ENCODE measurements at regions not wholly inside any gene's neighbourhood (a gene's known extent, or its start where the extent isn't known, plus 50 kb on each side); places are given as distances from the start of the nearest gene placed in this dataset.

DNA sequence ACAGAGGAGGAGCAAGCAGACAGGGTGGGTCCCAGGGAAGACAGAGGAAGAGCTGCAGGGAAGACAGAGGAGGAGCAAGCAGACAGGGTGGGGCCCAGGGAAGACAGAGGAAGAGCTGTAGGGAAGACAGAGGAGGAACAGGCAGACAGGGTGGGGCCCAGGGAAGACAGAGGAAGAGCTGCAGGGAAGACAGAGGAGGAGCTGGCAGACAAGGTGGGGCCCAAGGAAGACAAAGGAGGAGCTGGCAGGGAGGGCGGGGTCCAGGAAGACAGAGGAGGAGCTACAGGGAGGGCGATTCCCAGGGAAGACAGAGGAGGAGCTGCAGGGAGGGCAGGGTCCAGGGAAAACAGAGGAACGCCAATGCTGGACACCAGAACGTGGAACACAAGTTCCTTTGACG is 66.5 kb downstream of the PLXNA1 start:
- DNase-seq, result no peak

DNA sequence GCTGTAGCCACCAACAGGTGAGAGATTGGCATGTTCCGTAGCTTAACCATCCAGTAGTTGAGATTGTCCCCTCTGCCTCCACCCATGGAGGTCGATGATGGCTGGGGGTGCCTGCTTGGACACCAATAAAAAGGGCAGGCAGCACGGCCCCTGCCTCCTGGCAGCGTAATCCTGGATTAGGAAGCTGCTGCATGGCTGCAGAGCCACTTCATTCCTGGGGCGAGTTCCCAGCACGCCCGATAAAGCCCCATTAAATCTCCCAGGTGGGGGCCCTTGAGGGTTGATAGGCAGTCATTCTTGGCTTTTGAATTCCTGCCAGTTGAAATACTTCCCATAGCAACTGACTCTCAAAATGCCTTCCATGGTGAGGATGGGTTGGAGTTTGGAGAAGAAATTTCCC is 67.8 kb downstream of the PLXNA1 start:
- no peak for DNase-seq

DNA sequence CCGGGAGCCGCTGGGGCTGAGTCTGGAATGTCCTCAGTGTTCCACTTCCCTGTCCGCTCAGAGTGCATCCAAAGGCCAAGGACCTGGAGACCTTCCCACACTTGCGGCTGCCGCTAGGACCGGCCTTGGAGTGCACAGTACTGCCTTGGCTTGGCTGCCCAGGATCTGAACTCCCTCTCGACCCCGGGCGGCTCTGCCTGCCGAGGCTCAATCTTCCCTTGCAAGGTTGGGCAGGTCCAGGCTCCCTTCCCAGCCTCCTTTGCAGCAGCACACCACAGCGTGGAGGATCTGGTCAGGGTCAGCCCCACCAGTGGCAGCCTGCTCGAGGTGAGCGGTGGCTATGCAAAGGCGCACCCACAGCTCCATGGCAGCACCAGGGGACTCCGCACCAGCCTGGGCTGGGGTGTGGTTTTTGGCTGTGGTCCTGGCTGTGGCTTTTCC is 69.2 kb downstream of the PLXNA1 start:
- no peak for DNase-seq

DNA sequence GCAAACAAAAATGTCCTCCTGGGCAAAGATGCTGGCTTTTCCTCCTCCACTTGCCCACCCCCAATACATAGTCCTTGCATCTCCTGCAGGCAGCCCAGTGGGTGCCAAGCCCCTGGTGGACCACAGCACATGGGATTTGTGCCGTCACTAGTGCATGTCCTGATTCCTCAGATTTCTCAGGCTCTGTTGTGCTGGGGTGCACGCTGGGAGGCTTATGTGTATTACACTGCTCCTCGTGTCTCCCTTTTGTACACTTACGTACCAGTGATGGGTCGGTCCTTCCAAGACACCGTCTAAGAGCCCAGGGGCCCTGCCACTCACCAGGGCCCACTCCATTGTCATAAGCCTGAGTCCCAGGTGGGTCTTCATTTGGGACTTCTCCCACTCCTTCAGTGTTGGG is 70.1 kb downstream of the PLXNA1 start:
- no peak for DNase-seq

DNA sequence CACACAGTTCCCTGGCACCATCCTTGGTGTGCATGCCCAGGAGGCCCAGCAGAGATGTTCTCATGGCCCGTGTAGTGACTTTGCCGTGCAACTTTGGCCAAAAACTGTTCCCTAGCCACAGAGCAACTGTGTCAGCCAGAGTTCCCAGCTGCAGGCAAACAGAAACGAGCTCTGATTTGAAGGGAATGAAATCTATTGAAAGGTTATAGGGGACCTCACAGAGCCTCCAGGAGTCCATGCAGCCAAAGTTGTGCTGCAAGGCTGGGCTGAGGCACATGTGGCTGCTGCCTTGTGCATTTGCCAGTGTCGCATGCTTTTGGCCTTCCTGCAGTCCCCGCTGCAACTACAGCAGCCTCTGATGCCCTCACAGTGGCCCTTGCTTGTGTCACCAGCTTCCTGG is 70.5 kb downstream of the PLXNA1 start:
- DNase-seq, result no peak

DNA sequence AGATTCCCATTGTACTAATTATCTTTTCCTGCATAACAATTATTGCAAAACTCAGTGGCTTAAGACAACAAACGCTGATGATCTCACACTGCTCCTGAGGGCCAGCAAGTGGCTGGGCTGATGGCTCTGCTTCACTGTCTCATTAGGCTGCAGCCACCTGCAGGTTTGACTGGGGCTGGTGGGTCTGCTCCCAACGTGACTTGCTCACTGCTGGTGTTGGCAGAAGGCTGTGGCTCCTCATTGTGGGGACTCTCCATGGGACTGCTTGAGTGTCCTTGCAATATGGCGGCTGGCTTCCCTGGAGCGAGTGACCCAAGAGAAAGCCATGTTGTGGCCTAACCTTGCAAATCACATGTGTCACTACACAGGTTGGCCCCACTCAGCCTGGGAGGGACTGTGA is 71.1 kb downstream of the PLXNA1 start:
- DNase-seq, result no peak

DNA sequence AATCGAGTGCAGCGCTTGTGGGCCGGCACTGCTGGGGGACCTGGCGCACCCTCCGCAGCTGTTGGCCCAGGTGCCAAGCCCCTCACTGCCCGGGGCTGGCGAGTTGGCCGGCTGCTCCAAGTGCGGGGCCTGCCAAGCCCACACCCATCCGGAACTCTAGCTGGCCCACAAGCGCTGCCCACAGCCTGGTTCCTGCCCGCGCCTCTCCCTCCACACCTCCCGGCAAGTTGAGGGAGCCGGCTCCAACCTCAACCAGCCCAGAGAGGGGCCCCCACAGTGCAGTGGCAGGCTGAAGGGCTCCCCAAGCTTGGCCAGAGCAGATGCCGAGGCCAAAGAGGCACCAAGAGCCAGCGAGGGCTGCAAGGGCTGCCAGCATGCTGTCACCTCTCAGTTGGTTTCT is 73.4 kb downstream of the PLXNA1 start:
- no peak for DNase-seq

DNA sequence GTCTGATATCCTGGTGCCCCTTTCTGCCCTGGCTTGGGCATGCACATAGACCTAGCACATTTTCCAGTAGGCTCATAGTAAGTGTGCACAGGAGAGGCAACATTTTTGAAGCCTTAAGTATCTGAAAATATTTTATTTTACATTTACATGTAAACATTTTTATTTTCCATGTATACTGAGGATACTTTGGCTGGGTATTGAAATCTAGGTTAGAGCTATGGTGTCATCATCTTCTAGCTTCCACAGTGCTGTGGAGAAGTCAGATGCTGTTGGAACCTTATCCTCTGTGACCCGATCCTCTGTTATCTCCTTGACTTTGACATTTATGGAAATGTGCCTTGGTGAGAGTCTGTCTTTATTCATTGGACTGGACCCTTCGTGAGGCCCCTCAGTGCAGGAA is 74.1 kb downstream of the PLXNA1 start:
- DNase-seq, result no peak

DNA sequence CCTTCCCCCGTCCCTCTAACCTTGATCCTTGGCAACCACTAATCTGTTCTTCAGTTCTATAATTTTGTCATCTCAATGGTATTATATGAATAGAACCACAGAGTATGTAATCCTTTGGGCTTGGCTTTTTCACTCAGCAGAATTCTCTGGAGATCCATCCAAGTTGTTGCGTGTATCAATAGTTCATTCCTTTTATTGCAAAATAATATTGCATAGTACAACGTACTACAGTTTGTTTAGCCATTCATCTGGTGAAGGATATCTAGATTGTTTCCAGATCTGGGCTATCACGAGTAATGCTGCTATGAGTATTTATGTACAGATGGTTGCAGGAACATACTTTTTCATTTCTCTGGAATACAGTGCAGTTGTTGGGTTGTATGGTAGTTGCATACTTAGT is 76.2 kb downstream of the PLXNA1 start:
- DNase-seq, result no peak

DNA sequence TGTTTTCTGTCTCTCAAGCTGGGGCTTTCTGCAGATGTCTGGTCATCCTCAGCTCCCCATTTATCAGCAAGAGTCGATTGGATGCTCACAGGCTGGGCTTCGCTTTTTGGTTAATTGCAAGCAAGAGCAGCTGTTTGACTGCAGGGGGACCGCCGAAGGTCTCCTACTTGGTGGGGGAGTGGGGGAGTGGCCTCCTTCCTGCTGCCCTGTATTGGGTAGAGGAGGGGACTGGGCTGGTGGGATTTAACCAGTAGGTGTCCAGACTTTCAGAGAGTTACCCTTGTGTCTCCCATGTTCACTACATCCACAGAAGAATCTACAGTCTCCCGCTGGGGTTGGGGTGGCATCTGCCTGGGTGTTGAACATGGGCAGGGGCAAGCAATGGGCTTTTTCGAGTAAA is 78.7 kb downstream of the PLXNA1 start:
- DNase-seq, result no peak

DNA sequence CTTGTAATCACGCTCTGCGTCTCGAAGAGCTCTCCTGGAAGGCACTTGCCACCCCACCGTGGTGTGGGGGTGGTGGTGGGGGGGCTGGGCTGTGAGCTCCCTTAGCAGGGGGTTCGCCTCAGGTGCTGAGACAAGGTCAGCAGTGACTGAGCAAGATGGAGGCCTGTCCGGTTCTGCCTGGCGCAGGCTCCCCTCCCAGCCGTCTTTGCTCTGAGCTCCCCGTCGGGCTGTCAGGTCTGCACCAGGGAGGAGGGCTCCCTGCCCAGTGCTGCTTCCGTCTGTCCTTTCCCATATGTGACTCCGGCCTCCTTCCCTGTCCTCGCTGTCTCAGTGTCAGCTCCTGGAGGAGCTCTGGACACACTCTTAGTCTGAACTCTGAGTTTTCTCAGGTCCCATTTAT is 80.0 kb downstream of the PLXNA1 start:
- no peak for DNase-seq

DNA sequence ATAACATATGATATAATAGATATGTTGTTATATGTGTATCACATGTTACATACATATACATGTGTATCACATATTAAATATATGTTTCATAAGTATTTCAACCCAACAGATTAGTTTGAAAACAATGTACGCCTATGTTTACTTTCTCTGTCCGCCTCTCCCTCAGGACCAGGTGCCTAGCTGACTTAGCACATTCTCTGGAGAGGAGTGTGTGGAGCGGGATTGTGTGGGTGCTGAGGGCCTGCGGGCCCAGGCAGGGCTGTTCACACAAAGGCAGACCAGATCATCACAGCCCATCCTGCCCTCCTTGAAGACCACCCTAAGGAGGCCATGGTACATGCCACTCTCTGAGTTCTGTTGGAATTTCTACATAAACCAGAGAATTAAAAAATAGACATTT is 81.0 kb downstream of the PLXNA1 start:
- no peak for DNase-seq

DNA sequence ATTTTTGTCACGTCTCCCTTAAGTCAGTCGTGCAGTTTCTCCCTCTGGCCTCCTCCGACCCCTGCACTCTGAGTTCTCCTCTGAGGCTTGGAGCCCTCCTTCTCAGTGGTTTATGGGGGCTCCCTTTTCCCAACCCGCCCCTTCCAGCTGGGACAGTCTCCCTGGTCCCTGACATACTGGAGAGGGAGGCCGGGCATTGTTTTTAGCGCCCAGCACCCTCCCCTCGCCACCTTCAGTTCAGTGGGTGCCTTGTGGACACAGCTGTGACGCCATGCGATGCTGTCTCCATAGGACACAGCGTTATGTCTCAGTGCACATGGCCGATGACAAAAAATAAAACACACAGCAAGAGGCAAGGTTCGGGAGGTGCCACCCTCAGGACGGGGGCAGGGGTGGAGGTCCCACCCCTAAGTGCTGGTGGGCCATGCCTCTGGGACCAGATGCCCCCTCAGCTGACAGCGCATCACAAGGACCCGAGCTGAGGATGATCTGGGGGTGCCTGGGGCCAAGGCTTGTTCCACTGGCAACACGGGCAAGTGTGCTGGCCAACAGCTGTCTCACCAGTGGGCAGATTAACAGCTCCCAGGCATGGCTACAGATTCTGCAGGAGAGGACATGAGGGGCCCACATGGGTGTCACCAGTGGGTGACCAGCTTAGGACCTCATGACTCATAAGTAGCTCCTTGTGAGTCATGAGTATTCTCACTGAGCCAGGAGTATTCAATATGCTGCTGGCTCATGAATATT is 81.6 kb downstream of the PLXNA1 start:
- no peak for DNase-seq

DNA sequence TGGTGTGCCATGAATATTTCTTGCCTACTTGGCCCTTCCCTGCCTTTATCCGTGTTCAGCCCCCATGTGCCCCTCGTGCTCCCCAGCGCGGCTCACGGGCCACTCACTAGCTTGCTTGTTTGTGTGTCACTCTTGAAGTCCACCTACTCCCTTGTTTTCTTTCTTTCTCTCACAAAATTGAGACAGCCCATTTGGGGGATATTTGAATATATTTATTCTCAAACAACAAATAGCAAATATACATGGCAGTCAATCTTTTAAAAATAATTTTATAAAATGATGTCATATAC is 82.2 kb downstream of the PLXNA1 start:
- DNase-seq, result no peak

DNA sequence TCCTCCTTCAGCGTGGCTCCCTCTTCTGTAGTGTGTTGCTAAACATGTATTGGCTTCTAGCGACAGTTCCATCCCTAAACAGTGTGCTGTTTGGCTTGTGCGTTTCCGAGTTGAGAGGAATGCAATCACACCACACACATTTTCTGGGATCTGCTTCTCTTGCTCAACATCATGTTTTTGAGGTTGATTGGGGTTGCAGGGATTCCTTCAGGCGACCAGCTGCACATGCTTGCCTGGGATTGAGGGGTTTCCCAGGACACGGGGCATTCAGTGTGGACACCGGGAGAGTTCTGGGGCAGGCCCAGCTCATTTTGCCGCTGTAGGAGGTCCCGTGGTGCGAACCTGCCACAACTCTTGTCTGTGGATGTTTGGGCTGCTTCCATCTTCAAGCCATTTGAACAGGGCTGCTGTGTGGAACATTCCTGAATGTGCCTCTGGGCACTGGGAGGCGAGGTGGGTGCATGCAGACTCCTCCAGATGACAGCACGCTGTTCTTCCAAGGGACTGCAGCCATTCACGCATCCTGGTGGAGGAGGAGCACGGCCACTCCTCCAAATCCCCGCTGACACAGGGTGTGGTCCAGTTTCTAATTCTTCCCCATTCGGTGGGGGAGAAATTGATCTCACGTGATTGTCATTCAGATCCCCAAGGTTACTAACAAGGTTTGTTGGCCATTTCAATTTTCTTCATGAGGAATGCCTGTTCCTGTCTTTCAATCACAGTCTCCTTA is 82.8 kb downstream of the PLXNA1 start:
- no peak for DNase-seq

DNA sequence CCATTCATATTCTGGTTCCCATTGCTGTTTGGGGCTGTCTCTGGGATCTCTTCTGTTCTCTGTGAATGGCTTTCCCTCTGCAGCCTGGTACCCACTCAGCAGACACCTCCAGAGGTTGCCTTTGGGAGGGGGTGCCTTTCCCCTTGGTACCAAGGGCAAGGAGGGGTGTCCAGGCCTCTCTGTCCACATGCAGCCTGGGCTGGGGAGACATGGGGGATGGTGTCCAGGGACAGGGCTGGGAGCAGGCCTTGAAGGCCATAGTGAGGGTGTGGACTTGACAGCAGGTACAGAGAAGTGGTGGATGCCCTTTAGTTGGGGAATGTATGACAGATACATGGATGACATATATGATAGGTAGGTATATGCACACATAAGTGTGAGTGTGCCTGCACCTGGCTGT is 83.7 kb downstream of the PLXNA1 start:
- no peak for DNase-seq

DNA sequence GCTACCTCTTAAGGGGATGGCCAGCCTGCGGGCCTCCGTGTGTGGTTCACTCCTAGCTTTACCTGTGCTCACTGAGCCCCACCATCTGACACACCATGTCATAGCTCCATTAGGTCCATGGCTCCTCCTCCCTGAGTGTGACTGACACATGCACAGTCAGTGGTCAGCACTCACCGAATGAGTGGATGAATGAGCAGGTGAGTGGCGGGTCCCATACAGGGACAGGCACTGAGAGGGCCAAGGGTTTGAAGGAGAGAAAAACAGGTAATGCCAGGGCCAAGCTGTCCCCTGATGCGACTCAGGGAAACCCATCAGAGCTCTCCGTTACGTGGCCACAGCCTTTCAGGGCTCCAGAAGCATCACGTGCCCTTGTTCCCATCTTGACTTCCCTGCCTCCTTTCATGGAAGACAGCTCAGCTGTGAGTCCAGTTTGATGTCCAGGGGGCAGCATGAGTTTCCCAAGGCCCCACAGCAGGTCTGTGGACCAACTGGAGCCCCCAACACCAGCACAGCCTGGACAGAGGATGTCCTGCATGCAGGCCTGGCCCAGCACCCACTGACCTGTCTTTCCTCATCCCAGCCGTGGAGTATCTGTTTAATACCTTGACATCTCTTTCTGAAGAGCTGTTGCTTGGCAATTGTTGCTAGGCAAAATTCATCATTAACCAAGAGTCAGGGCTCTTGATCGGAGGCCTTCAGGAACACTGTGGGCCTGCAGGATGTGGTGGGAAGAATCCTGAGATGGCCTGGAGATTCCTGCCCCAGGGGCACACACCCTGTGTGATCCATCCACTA is 84.4 kb downstream of the PLXNA1 start:
- DNase-seq, result no peak

DNA sequence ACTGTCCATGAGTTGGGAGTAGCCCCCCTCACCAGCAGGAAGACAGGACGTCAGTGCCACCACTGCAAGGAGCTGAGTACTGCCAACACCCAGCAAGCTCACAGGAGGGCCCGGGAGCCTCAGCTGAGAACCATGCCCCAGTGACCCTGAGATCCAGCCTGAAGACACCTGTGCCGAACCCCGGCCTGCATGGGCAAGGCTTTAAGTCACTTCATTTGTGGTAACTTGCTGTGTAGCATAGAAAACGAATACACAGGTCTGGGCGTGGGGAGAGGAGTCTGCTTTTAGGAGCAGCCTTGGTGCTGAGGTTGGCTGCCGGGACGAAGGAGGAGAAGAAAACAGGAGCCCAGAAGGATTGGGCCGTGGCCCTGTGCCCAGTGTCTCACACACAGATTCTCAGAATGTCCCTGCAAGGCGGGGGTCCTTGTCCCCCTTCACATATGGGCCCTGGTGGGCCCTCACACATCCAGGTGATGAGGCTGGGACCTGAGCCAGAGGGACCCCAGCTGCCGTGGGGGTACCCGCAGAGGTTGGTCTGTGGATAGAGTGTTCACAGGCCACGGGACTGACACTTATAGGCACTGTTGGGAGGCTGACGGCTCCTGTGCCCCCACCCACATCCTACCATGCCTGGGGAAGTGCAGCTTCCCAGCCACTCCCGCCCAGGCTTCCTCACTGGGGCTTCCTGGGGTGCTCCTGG is 85.3 kb downstream of the PLXNA1 start:
- no peak for DNase-seq

DNA sequence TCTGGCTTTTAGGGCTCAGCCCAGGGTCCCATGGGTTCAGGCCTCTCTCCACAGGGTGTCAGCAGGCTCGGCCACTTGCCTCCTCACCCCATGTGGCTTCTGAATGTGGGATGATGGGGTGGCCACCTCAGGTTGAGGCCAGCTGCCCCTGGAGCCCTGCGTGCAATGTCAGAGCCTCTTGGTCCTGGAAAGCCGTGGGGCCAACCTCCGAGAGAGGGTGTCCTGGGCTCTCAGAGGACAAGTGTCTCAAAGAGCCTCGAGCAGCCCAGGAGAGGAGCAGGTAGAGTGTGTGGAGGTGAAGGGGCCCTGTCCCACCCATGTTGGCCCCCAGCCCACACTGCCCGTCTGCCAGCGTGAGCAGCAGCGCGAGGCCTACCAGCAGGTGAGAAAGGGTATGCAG is 86.0 kb downstream of the PLXNA1 start:
- no peak for DNase-seq

DNA sequence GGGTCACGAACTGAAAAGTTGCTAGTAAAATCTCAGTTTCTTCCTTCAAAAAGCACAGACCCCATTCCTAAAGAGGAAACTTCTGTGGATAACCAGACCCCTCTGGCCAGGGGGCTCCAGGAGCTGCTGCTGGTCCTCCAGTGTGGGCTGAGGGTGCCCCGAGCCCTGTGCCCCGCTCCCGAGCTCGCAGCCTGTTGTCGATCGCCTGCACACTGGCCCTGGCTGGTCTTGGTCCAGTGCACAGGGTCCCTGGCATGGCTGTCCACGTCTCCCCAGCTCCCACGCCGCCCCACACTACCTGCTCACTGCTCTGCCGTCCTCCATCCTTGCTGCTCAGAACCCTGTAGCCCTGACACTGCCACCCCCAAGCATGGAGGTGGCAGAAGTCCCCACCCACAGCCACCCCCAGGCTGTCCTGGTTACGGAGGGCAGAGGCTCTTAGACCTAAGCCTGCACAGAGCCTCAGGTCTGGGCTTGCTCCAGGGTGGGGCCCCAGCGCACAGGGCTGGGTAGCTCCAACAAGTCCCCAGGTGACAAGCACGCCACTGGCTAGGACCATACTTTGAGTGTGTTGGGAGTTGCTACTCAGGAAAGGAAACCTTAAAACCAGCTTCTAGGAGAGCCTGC is 87.0 kb downstream of the PLXNA1 start:
- DNase-seq, result no peak

DNA sequence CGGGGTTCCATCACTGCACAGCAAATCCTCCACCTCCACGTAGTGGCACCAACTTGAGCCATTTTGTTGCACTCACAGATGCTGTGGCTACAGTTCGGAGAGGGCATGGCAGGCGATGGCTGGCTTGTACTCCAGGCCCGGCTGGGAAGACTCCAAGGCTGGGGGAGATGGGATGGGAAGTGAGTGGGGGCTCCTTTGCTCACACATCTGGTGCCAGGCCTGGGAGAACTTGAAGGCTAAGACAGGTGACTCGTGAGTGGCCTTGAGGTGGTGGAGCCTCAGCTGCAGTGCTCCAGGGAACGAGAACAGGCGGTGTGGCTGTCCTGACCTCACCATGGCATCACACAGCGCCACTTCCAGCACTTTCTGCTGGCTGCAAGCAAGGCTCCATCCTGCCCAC is 87.9 kb downstream of the PLXNA1 start:
- no peak for DNase-seq

DNA sequence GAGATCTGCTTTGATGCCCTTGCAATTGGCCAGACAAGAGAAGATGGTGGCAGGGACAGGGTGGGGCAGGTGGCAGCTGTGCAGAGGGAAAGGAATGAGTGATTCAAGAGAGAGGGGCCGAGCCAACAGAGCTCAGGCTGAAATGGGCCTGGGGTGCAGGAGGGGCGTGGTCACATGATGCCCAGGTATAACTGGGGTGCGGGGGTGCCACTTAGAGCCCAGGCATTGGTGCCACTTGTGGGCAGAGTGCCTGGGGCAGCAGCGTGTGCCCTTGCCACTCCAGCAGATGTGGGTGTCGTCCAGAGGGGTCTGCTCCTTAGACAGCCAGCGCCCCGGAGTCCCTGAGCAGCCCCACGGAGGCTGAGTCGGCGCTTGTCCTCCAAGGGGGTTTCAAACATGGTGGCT is 88.7 kb downstream of the PLXNA1 start:
- DNase-seq, result no peak

DNA sequence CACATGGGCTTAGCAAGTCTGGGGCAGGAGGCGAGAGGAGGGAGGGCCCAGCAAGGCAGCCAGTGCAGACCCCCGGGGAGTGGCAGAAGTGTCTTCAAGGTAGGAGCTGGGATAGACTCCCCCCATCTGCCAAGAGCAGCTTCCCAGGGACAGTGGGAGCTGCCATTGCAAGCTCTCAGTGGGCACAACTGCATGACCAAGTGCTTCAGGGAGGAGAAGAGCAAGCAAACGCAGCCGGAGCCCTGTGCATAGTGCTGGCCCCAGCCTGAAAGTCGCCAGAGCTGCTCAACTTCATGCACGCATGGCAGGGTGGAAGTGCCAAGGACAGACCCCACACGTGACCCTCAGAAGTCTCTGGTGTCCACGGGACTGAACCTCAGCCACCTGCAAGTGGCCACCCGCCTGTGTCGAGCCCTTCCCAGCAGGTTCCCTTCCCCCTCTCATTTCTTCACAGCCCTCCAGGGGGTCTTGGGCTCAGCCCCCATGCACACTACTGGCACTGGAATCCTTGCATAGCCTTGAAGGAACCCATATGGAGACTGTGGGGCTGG is 89.4 kb downstream of the PLXNA1 start:
- no peak for DNase-seq

All from eye (tissue), 1 donor.